ENCODE measurements at regions not wholly inside any gene's neighbourhood (a gene's known extent, or its start where the extent isn't known, plus 50 kb on each side); places are given as distances from the start of the nearest gene placed in this dataset.

- no peak for TF ChIP-seq CTCF (conservative IDR thresholded peaks at IDR 0.05; ENCODE audit: low read length)
- no peak for TF ChIP-seq EZH2phosphoT487 (IDR thresholded peaks at IDR 0.05; ENCODE audit: borderline replicate concordance)
Measured at GRCh38 chr17:72358465-72358864, 237.6 kb downstream of the SOX9 start.

Measured in Loucy (cell line).